Activated naive CD4-positive, alpha-beta T cell (primary cell): ENCODE measurements at regions not wholly inside any gene's neighbourhood (a gene's known extent, or its start where the extent isn't known, plus 50 kb on each side); places are given as distances from the start of the nearest gene placed in this dataset.

ENCODE experiments used
- DNase-seq, 4 experiments: peaks; one replicate each; lab custom pipeline; 2025; lab: John Stamatoyannopoulos, UW

- DNase-seq = no peak
These were observed 1250.5 kb downstream of the BRD1 start for GRCh38 chr22:48577014-48577690.

- DNase-seq = no peak
These were observed 1251.2 kb downstream of the BRD1 start for GRCh38 chr22:48576333-48577013.

- no peak for DNase-seq
These were observed 1251.9 kb downstream of the BRD1 start for GRCh38 chr22:48575618-48576332.

- DNase-seq = no peak
These were observed 1252.7 kb downstream of the BRD1 start for GRCh38 chr22:48574776-48575617.

- DNase-seq = no peak
These were observed 1253.9 kb downstream of the BRD1 start for GRCh38 chr22:48573766-48574165.

GRCh38 chr22:48572951-48573350, 1254.7 kb downstream of the BRD1 start:
- no peak for DNase-seq

GRCh38 chr22:48570912-48571311, 1256.8 kb downstream of the BRD1 start:
- no peak for DNase-seq

- no peak for DNase-seq
These were observed 1258.0 kb downstream of the BRD1 start for GRCh38 chr22:48569476-48570233.

GRCh38 chr22:48568736-48569330, 1258.8 kb downstream of the BRD1 start:
- DNase-seq = no peak

GRCh38 chr22:48567213-48567975, 1260.3 kb downstream of the BRD1 start:
- DNase-seq = no peak

- no peak for DNase-seq
These were observed 1260.9 kb downstream of the BRD1 start for GRCh38 chr22:48566741-48567140.

- DNase-seq = no peak
These were observed 1261.7 kb downstream of the BRD1 start for GRCh38 chr22:48565901-48566501.

GRCh38 chr22:48564995-48565394, 1262.7 kb downstream of the BRD1 start:
- no peak for DNase-seq

- DNase-seq = no peak
These were observed 1263.7 kb downstream of the BRD1 start for GRCh38 chr22:48563966-48564330.

- DNase-seq = no peak
These were observed 1264.3 kb downstream of the BRD1 start for GRCh38 chr22:48563118-48563965.

GRCh38 chr22:48561676-48562075, 1266.0 kb downstream of the BRD1 start:
- no peak for DNase-seq

GRCh38 chr22:48560836-48561235, 1266.8 kb downstream of the BRD1 start:
- no peak for DNase-seq

GRCh38 chr22:48560389-48560751, 1267.3 kb downstream of the BRD1 start:
- no peak for DNase-seq
